BJ (cell line): ENCODE measurements at regions not wholly inside any gene's neighbourhood (a gene's known extent, or its start where the extent isn't known, plus 50 kb on each side); places are given as distances from the start of the nearest gene placed in this dataset.

ENCODE experiments used
- CTCF ChIA-PET: fragments of 350-600 bp; formaldehyde crosslinking; extraction: SDS; loops from one replicate; lab custom pipeline; 2021; ENCODE audit warnings: antibody characterized with exemption, inconsistent platforms; lab: Yijun Ruan, JAX
- POLR2A ChIA-PET: fragments of 300-600 bp; sonication (Branson Sonifier 250); formaldehyde crosslinking; extraction: SDS; loops from one replicate; lab custom pipeline; 2021; ENCODE audit warnings: antibody characterized with exemption; lab: Charles Lee
- DNase-seq: peaks from one replicate; pipeline ENCODE4 v3.0.0-alpha.2; 2011; ENCODE audit warnings: low read depth
- H3K27me3 ChIP-seq: 2 replicates; pipeline ENCODE4 v1.6.0; 2011; ENCODE audit warnings: low read length; ENCODE audit not compliant: control insufficient read depth, insufficient read depth
- H3K36me3 ChIP-seq: 2 replicates; pipeline ENCODE4 v1.5.1; 2011; ENCODE audit warnings: low read length; ENCODE audit not compliant: control insufficient read depth, insufficient read depth
- H3K4me3 ChIP-seq: 2 replicates; pipeline ENCODE4 v1.5.1; 2011; ENCODE audit warnings: low read depth, mild to moderate bottlenecking, control low read depth, low read length
- CTCF ChIP-seq: IDR thresholded peaks from 2 replicates; pipeline ENCODE4 v1.5.1; 2011; ENCODE audit warnings: low read depth, mild to moderate bottlenecking, control low read depth, inconsistent platforms, low read length, moderate library complexity; ENCODE audit not compliant: insufficient read depth

- no peaks in the 10 kb centered on the region for H3K27me3 ChIP-seq
- ChIA-PET CTCF (interaction anchor here (1.3 kb wide), 1 partner anchor 14 kb away, joined by 4 read pairs; no protein-coding TSS in a partner anchor), POLR2A (no interaction called here)
These were observed 109.8 kb upstream of the GULP1 start for GRCh38 chr2:188181884-188182283.

GRCh38 chr2:188187726-188188125, 103.9 kb upstream of the GULP1 start:
- Histone ChIP-seq H3K4me3 (no peak overlapping the region), H3K27me3 (no peaks in the 10 kb centered on the region), H3K36me3 (no peaks in the 10 kb centered on the region)
- CTCF ChIA-PET: interaction anchor here (0.6 to 1.0 kb wide), 2 partner anchors 12 to 104 kb away, joined by 3 read pairs; partner anchors contain the start of gene GULP1
- POLR2A ChIA-PET: no interaction called here
- DNase-seq: no peak
- TF ChIP-seq CTCF: no peak

More at GRCh38 chr2:188181884-188182283, 109.8 kb upstream of the GULP1 start:
- no peak overlapping the region for H3K4me3 ChIP-seq
- TF ChIP-seq CTCF: no peak
- no peaks in the 10 kb centered on the region for H3K36me3 ChIP-seq
- no peak for DNase-seq

GRCh38 chr2:188189356-188189755, 102.3 kb upstream of the GULP1 start:
- Histone ChIP-seq H3K27me3 (no peaks in the 10 kb centered on the region), H3K36me3 (no peaks in the 10 kb centered on the region), H3K4me3 (no peak overlapping the region)
- DNase-seq: no peak
- CTCF ChIA-PET: interaction anchor here (1.2 kb wide), 1 partner anchor 9 kb away, joined by 3 read pairs; no protein-coding TSS in a partner anchor
- POLR2A ChIA-PET: no interaction called here
- no peak for TF ChIP-seq CTCF

- no peak for TF ChIP-seq CTCF
- DNase-seq: no peak
- no peaks in the 10 kb centered on the region for H3K36me3 ChIP-seq
- ChIA-PET POLR2A (no interaction called here), CTCF (interaction anchor here (0.6 kb wide), 1 partner anchor 98 kb away, joined by 3 read pairs; no protein-coding TSS in a partner anchor)
- no peak overlapping the region for H3K4me3 ChIP-seq
- H3K27me3 ChIP-seq: no peaks in the 10 kb centered on the region
These were observed 98.4 kb upstream of the GULP1 start for GRCh38 chr2:188193230-188193629.

GRCh38 chr2:188196343-188197008, 95.2 kb upstream of the GULP1 start:
- ChIA-PET CTCF (interaction anchor here (1.5 kb wide), 1 partner anchor 15 kb away, joined by 4 read pairs; no protein-coding TSS in a partner anchor), POLR2A (no interaction called here)
- Histone ChIP-seq H3K27me3 (no peaks in the 10 kb centered on the region), H3K36me3 (no peaks in the 10 kb centered on the region), H3K4me3 (no peak overlapping the region)
- no peak for DNase-seq
- no peak for TF ChIP-seq CTCF
